Neural cell (in vitro differentiated cells): ENCODE measurements at regions not wholly inside any gene's neighbourhood (a gene's known extent, or its start where the extent isn't known, plus 50 kb on each side); places are given as distances from the start of the nearest gene placed in this dataset.

ENCODE experiments used
- EP300 ChIP-seq: fragments of 450-650 bp; conservative IDR thresholded peaks from 2 replicates; pipeline ENCODE4 v1.6.1; 2014; ENCODE audit warnings: antibody characterized with exemption, mild to moderate bottlenecking, moderate library complexity; ENCODE audit not compliant: poor library complexity, severe bottlenecking
- EZH2 ChIP-seq: fragments of 200-600, 300-800 bp; shearing (Covaris generic), sonication (generic); IDR thresholded peaks from 2 replicates; pipeline ENCODE4 v1.6.1; 2014; ENCODE audit warnings: antibody characterized with exemption, low read length, borderline replicate concordance, mild to moderate bottlenecking; ENCODE audit not compliant: insufficient read depth, poor library complexity, severe bottlenecking
- POLR2AphosphoS5 ChIP-seq: IDR thresholded peaks from 2 replicates; pipeline ENCODE4 v1.6.1; 2012
- RAD21 ChIP-seq: fragments of 450-650 bp; conservative IDR thresholded peaks from 2 replicates; pipeline ENCODE4 v1.6.1; 2014; ENCODE audit warnings: antibody characterized with exemption, mild to moderate bottlenecking, moderate library complexity
- SMC3 ChIP-seq: fragments of 450-650 bp; conservative IDR thresholded peaks from 2 replicates; pipeline ENCODE4 v1.6.1; 2014; ENCODE audit warnings: antibody characterized with exemption, mild to moderate bottlenecking, moderate library complexity; ENCODE audit not compliant: poor library complexity
- TAF1 ChIP-seq: IDR thresholded peaks from 2 replicates; pipeline ENCODE4 v1.6.1; 2012; ENCODE audit warnings: low read depth
- TF ChIP-seq, protein P1 (sequence below): fragments of 450-650 bp; IDR thresholded peaks from 2 replicates; pipeline ENCODE4 v1.5.1; 2014; ENCODE audit warnings: antibody characterized with exemption, mild to moderate bottlenecking, moderate library complexity; ENCODE audit not compliant: poor library complexity, severe bottlenecking

DNA sequence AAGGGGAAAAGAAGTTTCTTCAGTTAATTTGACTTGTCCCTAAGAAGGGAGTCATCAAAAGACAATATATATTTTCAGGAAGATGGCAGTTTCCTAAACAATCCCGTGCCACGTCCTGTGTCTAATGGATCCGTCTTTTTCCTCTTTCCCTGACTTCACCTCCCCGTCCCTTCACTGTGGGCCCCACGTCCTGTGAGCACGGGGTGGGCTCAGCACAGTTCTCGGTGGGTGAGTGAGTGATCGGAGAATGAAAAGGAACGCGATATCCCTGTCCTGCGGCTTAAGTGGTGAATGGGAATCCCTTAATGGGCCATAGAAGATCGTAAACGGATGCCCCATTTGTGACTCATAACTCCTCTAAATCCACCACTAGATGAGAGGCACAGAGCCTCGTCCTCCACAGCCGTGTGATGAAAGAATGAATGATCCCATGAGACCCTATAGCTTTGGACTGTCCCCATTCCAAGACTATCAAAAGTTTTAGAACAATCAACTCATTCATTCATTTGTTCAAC lies 63.5 kb upstream of the PITRM1 start:
- TF ChIP-seq, protein P1, sequence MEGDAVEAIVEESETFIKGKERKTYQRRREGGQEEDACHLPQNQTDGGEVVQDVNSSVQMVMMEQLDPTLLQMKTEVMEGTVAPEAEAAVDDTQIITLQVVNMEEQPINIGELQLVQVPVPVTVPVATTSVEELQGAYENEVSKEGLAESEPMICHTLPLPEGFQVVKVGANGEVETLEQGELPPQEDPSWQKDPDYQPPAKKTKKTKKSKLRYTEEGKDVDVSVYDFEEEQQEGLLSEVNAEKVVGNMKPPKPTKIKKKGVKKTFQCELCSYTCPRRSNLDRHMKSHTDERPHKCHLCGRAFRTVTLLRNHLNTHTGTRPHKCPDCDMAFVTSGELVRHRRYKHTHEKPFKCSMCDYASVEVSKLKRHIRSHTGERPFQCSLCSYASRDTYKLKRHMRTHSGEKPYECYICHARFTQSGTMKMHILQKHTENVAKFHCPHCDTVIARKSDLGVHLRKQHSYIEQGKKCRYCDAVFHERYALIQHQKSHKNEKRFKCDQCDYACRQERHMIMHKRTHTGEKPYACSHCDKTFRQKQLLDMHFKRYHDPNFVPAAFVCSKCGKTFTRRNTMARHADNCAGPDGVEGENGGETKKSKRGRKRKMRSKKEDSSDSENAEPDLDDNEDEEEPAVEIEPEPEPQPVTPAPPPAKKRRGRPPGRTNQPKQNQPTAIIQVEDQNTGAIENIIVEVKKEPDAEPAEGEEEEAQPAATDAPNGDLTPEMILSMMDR, result no peak
- TF ChIP-seq EP300 (no peak), POLR2AphosphoS5 (no peak), SMC3 (no peak), TAF1 (no peak), RAD21 (no peak), EZH2 (no peak)
